HG03520 (cell line): ENCODE measurements at regions not wholly inside any gene's neighbourhood (a gene's known extent, or its start where the extent isn't known, plus 50 kb on each side); places are given as distances from the start of the nearest gene placed in this dataset.
"Not testable (repeated sequence)": the region's sequence is repeated elsewhere in the genome, so short reads cannot be mapped to it uniquely, and the experiment has no call there.

Source experiments
- ATAC-seq: cut with Tn5 transposase; IDR thresholded peaks from one replicate; pipeline ENCODE4 v1.9.1; 2021; ENCODE audit warnings: mild to moderate bottlenecking, moderate library complexity; ENCODE audit not compliant: unreplicated experiment

GRCh38 chr1:47522935-47523834 is 85.3 kb downstream of the FOXD2 start:
- ATAC-seq = no peak

- no peak for ATAC-seq
Observed at GRCh38 chr1:47523835-47524215, 86.0 kb downstream of the FOXD2 start.

- no peak for ATAC-seq
Observed at GRCh38 chr1:47524272-47524671, 86.4 kb downstream of the FOXD2 start.

- ATAC-seq = no peak
Observed at GRCh38 chr1:47527653-47528272, 89.9 kb downstream of the FOXD2 start.

GRCh38 chr1:47529520-47530098 is 91.8 kb downstream of the FOXD2 start:
- no peak for ATAC-seq

- no peak for ATAC-seq
Observed at GRCh38 chr1:47532921-47533792, 95.3 kb downstream of the FOXD2 start.

- no peak for ATAC-seq
Observed at GRCh38 chr1:47533793-47534328, 96.0 kb downstream of the FOXD2 start.

GRCh38 chr1:47534436-47534835 is 96.6 kb downstream of the FOXD2 start:
- ATAC-seq = no peak

GRCh38 chr1:47536646-47537118 is 98.8 kb downstream of the FOXD2 start:
- no peak for ATAC-seq

- ATAC-seq = no peak
Observed at GRCh38 chr1:47537268-47537667, 99.4 kb downstream of the FOXD2 start.

GRCh38 chr1:47537966-47538365 is 100.1 kb downstream of the FOXD2 start:
- no peak for ATAC-seq

GRCh38 chr1:47538530-47538929 is 100.7 kb downstream of the FOXD2 start:
- ATAC-seq = not testable (repeated sequence)

- not testable (repeated sequence) for ATAC-seq
Observed at GRCh38 chr1:47541705-47542104, 103.9 kb downstream of the FOXD2 start.

- not testable (repeated sequence) for ATAC-seq
Observed at GRCh38 chr1:47543089-47543488, 105.2 kb downstream of the FOXD2 start.

GRCh38 chr1:47545912-47546483 is 108.2 kb downstream of the FOXD2 start:
- no peak for ATAC-seq

- no peak for ATAC-seq
Observed at GRCh38 chr1:47547753-47548573, 110.1 kb downstream of the FOXD2 start.

- ATAC-seq = no peak
Observed at GRCh38 chr1:47548637-47549036, 110.8 kb downstream of the FOXD2 start.

- ATAC-seq = no peak
Observed at GRCh38 chr1:47549532-47549931, 111.7 kb downstream of the FOXD2 start.

- ATAC-seq = no peak
Observed at GRCh38 chr1:47550929-47551328, 113.1 kb downstream of the FOXD2 start.
